ENCODE measurements at regions not wholly inside any gene's neighbourhood (a gene's known extent, or its start where the extent isn't known, plus 50 kb on each side); places are given as distances from the start of the nearest gene placed in this dataset.

- no peak for TF ChIP-seq MNT (IDR thresholded peaks at IDR 0.05)
- no peak for TF ChIP-seq CTCF (CRISPR knock-in tag; IDR thresholded peaks at IDR 0.05)
- no peak for TF ChIP-seq NR2C2 (CRISPR knock-in tag; IDR thresholded peaks at IDR 0.05; ENCODE audit: borderline replicate concordance)
Observed at GRCh38 chr4:43411226-43411625, 518.7 kb downstream of the GRXCR1 start.

Data from HepG2 (cell line).